ENCODE measurements at regions not wholly inside any gene's neighbourhood (a gene's known extent, or its start where the extent isn't known, plus 50 kb on each side); places are given as distances from the start of the nearest gene placed in this dataset.
"Not testable (repeated sequence)": the region's sequence is repeated elsewhere in the genome, so short reads cannot be mapped to it uniquely, and the experiment has no call there.

- no peak overlapping the region for H3K9ac ChIP-seq (ENCODE audit: low read length)
- DNase-seq = no peak
- no peaks in the 10 kb centered on the region for H4K20me1 ChIP-seq (ENCODE audit: insufficient read depth, low read length)
- no peak overlapping the region for H3K4me3 ChIP-seq (ENCODE audit: low read length)
- TF ChIP-seq EZH2 (optimal IDR thresholded peaks at IDR 0.05; ENCODE audit: low read depth, low read length) (no peak), CTCF (IDR thresholded peaks at IDR 0.05; ENCODE audit: low read length) (no peak), EZH2phosphoT487 (IDR thresholded peaks at IDR 0.05; ENCODE audit: low read length) (no peak)
- no peaks in the 10 kb centered on the region for H3K4me1 ChIP-seq (ENCODE audit: low read length)
- no peaks in the 10 kb centered on the region for H3K9me2 ChIP-seq (replicated peaks; ENCODE audit: insufficient read depth, low read length)
- H3K27ac ChIP-seq (ENCODE audit: low read length) = no peak overlapping the region
- H3K4me2 ChIP-seq (ENCODE audit: low read depth, low read length) = no peak overlapping the region
- no peaks in the 10 kb centered on the region for H3K36me3 ChIP-seq (replicated peaks; ENCODE audit: insufficient read depth, low read length)
- H3F3A ChIP-seq (ENCODE audit: insufficient read depth, low read length) = no peaks in the 10 kb centered on the region
- H3K27me3 ChIP-seq (replicated peaks; ENCODE audit: insufficient read depth, low read length) = no peaks in the 10 kb centered on the region
- no peaks in the 10 kb centered on the region for H3K9me3 ChIP-seq (replicated peaks; ENCODE audit: insufficient read depth, low read length)
- no peaks in the 10 kb centered on the region for H3K79me2 ChIP-seq (ENCODE audit: low read length)
- H2AFZ ChIP-seq (ENCODE audit: low read length) = no peak overlapping the region
Measured at GRCh38 chr1:238701024-238701423, 685.3 kb upstream of the CHRM3 start.

- no peaks in the 10 kb centered on the region for H3K79me2 ChIP-seq (ENCODE audit: low read length)
- DNase-seq = no peak
- no peaks in the 10 kb centered on the region for H3F3A ChIP-seq (ENCODE audit: insufficient read depth, low read length)
- H3K36me3 ChIP-seq (replicated peaks; ENCODE audit: insufficient read depth, low read length) = no peaks in the 10 kb centered on the region
- no peaks in the 10 kb centered on the region for H4K20me1 ChIP-seq (ENCODE audit: insufficient read depth, low read length)
- H3K4me1 ChIP-seq (ENCODE audit: low read length) = no peaks in the 10 kb centered on the region
- no peak overlapping the region for H2AFZ ChIP-seq (ENCODE audit: low read length)
- no peak overlapping the region for H3K4me3 ChIP-seq (ENCODE audit: low read length)
- no peaks in the 10 kb centered on the region for H3K27me3 ChIP-seq (replicated peaks; ENCODE audit: insufficient read depth, low read length)
- H3K9me2 ChIP-seq (replicated peaks; ENCODE audit: insufficient read depth, low read length) = no peaks in the 10 kb centered on the region
- TF ChIP-seq EZH2phosphoT487 (IDR thresholded peaks at IDR 0.05; ENCODE audit: low read length) (no peak), EZH2 (optimal IDR thresholded peaks at IDR 0.05; ENCODE audit: low read depth, low read length) (no peak), CTCF (IDR thresholded peaks at IDR 0.05; ENCODE audit: low read length) (no peak)
- H3K27ac ChIP-seq (ENCODE audit: low read length) = no peak overlapping the region
- no peak overlapping the region for H3K4me2 ChIP-seq (ENCODE audit: low read depth, low read length)
- no peak overlapping the region for H3K9ac ChIP-seq (ENCODE audit: low read length)
- H3K9me3 ChIP-seq (replicated peaks; ENCODE audit: insufficient read depth, low read length) = no peaks in the 10 kb centered on the region
Measured at GRCh38 chr1:238690415-238690814, 696.0 kb upstream of the CHRM3 start.

- H3K9ac ChIP-seq (ENCODE audit: low read length); H3K4me1 ChIP-seq (ENCODE audit: low read length); H4K20me1 ChIP-seq (ENCODE audit: insufficient read depth, low read length); H3K4me3 ChIP-seq (ENCODE audit: low read length); H3K9me3 ChIP-seq (replicated peaks; ENCODE audit: insufficient read depth, low read length); H3K9me2 ChIP-seq (replicated peaks; ENCODE audit: insufficient read depth, low read length); H3K27ac ChIP-seq (ENCODE audit: low read length); H3K4me2 ChIP-seq (ENCODE audit: low read depth, low read length); H3K79me2 ChIP-seq (ENCODE audit: low read length); H3F3A ChIP-seq (ENCODE audit: insufficient read depth, low read length); DNase-seq; H3K27me3 ChIP-seq (replicated peaks; ENCODE audit: insufficient read depth, low read length); H3K36me3 ChIP-seq (replicated peaks; ENCODE audit: insufficient read depth, low read length); H2AFZ ChIP-seq (ENCODE audit: low read length): not testable (repeated sequence)
Measured at GRCh38 chr1:238684576-238684975, 701.8 kb upstream of the CHRM3 start.

GRCh38 chr1:238681451-238681850 lies 704.9 kb upstream of the CHRM3 start:
- H3K9me3 ChIP-seq (replicated peaks; ENCODE audit: insufficient read depth, low read length) = no peaks in the 10 kb centered on the region
- no peaks in the 10 kb centered on the region for H3K4me1 ChIP-seq (ENCODE audit: low read length)
- no peak overlapping the region for H3K4me2 ChIP-seq (ENCODE audit: low read depth, low read length)
- H3K27ac ChIP-seq (ENCODE audit: low read length) = no peak overlapping the region
- H3K27me3 ChIP-seq (replicated peaks; ENCODE audit: insufficient read depth, low read length) = no peaks in the 10 kb centered on the region
- TF ChIP-seq CTCF (IDR thresholded peaks at IDR 0.05; ENCODE audit: low read length) = no peak
- TF ChIP-seq EZH2phosphoT487 (IDR thresholded peaks at IDR 0.05; ENCODE audit: low read length) = no peak
- no peak for TF ChIP-seq EZH2 (optimal IDR thresholded peaks at IDR 0.05; ENCODE audit: low read depth, low read length)
- H3K9me2 ChIP-seq (replicated peaks; ENCODE audit: insufficient read depth, low read length) = no peaks in the 10 kb centered on the region
- H3K79me2 ChIP-seq (ENCODE audit: low read length) = no peaks in the 10 kb centered on the region
- no peak overlapping the region for H3K4me3 ChIP-seq (ENCODE audit: low read length)
- H3K9ac ChIP-seq (ENCODE audit: low read length) = no peak overlapping the region
- no peaks in the 10 kb centered on the region for H3F3A ChIP-seq (ENCODE audit: insufficient read depth, low read length)
- no peaks in the 10 kb centered on the region for H4K20me1 ChIP-seq (ENCODE audit: insufficient read depth, low read length)
- no peak overlapping the region for H2AFZ ChIP-seq (ENCODE audit: low read length)
- DNase-seq = no peak
- H3K36me3 ChIP-seq (replicated peaks; ENCODE audit: insufficient read depth, low read length) = no peaks in the 10 kb centered on the region

Data from MM.1S (cell line).